Testis (tissue), 2 donors: ENCODE measurements at regions not wholly inside any gene's neighbourhood (a gene's known extent, or its start where the extent isn't known, plus 50 kb on each side); places are given as distances from the start of the nearest gene placed in this dataset.

Source experiments
- CTCF ChIP-seq, 3 experiments: fragments of 450-650 bp in 2 of 3; fragments of 200-600 bp in 1 of 3; sonication (generic) in 1 of 3; IDR thresholded peaks; one replicate each; pipeline ENCODE4 v1.5.1; 2016 to 2019; ENCODE audit warnings: antibody characterized with exemption in 3 of 3, mild to moderate bottlenecking in 2 of 3, moderate library complexity in 1 of 3
- POLR2A ChIP-seq: fragments of 450-650 bp; IDR thresholded peaks from one replicate; pipeline ENCODE4 v1.6.1; 2017; ENCODE audit warnings: antibody characterized with exemption, mild to moderate bottlenecking, moderate library complexity

DNA sequence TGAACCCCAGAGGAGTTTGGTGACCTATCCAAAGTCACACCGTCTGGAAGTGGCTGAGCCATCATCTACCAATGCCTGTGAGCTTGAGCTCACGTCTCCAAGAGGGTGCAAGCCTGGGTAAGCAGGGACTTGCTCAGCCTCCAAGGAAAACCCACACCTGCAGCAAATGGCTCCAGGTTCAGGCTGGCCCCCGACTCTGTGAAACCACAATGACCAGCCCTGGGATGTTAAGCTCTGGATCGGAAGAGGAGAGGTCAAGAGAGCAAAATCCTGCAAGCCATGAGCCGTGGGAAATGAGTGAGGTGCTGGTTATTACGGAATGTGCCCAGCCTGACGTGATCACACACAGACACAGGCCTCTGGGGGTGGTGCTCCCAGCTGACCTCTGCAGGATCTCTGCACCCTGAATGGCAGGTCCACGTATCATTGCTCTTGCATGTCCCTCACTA, 94.1 kb upstream of the OTOS start:
- TF ChIP-seq CTCF (IDR thresholded peaks at IDR 0.05) (no peak), POLR2A (no peak)
